ENCODE measurements at regions not wholly inside any gene's neighbourhood (a gene's known extent, or its start where the extent isn't known, plus 50 kb on each side); places are given as distances from the start of the nearest gene placed in this dataset.

- Histone ChIP-seq H3K9me3 (no peaks in the 10 kb centered on the region), H3K4me3 (no peak overlapping the region), H3K4me1 (no peaks in the 10 kb centered on the region), H3K27ac (no peak overlapping the region), H3K36me3 (no peaks in the 10 kb centered on the region), H3K27me3 (no peaks in the 10 kb centered on the region)
- TF ChIP-seq POLR2AphosphoS5 (IDR thresholded peaks at IDR 0.05; ENCODE audit: insufficient read depth in 1 of 2, low read depth in 1 of 2) (no peak), POLR2A (IDR thresholded peaks at IDR 0.05) (no peak), CTCF (IDR thresholded peaks at IDR 0.05) (no peak)
- no peak for DNase-seq (ENCODE audit: extremely low spot score in 2 of 2)
- intact Hi-C loops (cut with DNase I): no loop called here
Measured at GRCh38 chr12:92612611-92613010, 90.2 kb upstream of the PLEKHG7 start.

- no peaks in the 10 kb centered on the region for H3K27me3 ChIP-seq
- peak in 2 of 3 experiments; percentile 31 to 38 for TF ChIP-seq CTCF (IDR thresholded peaks at IDR 0.05)
- no peak for TF ChIP-seq POLR2A (IDR thresholded peaks at IDR 0.05)
- no peak overlapping the region for H3K4me3 ChIP-seq
- intact Hi-C loops (cut with DNase I): no loop called here
- H3K4me1 ChIP-seq: peaks cover 12% of the 10 kb centered on the region
- H3K36me3 ChIP-seq: no peaks in the 10 kb centered on the region
- H3K27ac ChIP-seq: no peak overlapping the region
- DNase-seq (ENCODE audit: extremely low spot score in 2 of 2): no peak
- no peaks in the 10 kb centered on the region for H3K9me3 ChIP-seq
Measured at GRCh38 chr12:92608151-92609091, 94.4 kb upstream of the PLEKHG7 start.

DNA sequence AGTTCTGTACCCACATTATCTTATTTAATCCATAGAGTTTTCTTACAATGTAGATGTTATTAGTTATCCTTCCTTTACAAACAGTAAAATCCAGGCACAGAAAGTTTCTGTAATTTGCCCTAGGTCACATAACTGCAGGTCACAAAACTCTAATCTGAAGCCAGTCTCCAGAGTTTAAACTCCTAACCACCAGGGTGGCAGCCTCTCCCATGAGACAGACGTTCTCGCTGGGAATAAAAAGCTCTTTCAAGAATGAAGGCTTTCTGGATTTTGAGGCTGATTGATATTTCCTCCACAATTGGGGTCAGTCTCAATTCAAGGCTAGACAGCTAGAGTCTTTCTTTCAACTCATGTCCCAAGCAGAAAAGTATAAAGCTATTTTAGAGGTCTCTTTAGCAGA lies 95.8 kb upstream of the PLEKHG7 start:
- Histone ChIP-seq H3K36me3 (no peaks in the 10 kb centered on the region), H3K27ac (no peak overlapping the region), H3K9me3 (no peaks in the 10 kb centered on the region), H3K4me1 (peaks cover 12% of the 10 kb centered on the region), H3K27me3 (no peaks in the 10 kb centered on the region), H3K4me3 (no peak overlapping the region)
- no peak for TF ChIP-seq POLR2A (IDR thresholded peaks at IDR 0.05)
- no peak for TF ChIP-seq POLR2AphosphoS5 (IDR thresholded peaks at IDR 0.05; ENCODE audit: insufficient read depth in 1 of 2, low read depth in 1 of 2)
- no peak for TF ChIP-seq CTCF (IDR thresholded peaks at IDR 0.05)
- intact Hi-C loops (cut with DNase I): no loop called here
- no peak for DNase-seq (ENCODE audit: extremely low spot score in 2 of 2)

- H3K36me3 ChIP-seq: no peaks in the 10 kb centered on the region
- peaks cover 12% of the 10 kb centered on the region for H3K4me1 ChIP-seq
- H3K9me3 ChIP-seq: no peaks in the 10 kb centered on the region
- H3K27ac ChIP-seq: peak overlapping the region; percentile 50
- H3K27me3 ChIP-seq: no peaks in the 10 kb centered on the region
- no peak for DNase-seq (ENCODE audit: extremely low spot score in 2 of 2)
- no peak overlapping the region for H3K4me3 ChIP-seq
- intact Hi-C loops (cut with DNase I): no loop called here
- TF ChIP-seq POLR2A (IDR thresholded peaks at IDR 0.05) (no peak), CTCF (IDR thresholded peaks at IDR 0.05) (no peak), POLR2AphosphoS5 (IDR thresholded peaks at IDR 0.05; ENCODE audit: insufficient read depth in 1 of 2, low read depth in 1 of 2) (no peak)
Measured at GRCh38 chr12:92605621-92606170, 97.1 kb upstream of the PLEKHG7 start.

DNA sequence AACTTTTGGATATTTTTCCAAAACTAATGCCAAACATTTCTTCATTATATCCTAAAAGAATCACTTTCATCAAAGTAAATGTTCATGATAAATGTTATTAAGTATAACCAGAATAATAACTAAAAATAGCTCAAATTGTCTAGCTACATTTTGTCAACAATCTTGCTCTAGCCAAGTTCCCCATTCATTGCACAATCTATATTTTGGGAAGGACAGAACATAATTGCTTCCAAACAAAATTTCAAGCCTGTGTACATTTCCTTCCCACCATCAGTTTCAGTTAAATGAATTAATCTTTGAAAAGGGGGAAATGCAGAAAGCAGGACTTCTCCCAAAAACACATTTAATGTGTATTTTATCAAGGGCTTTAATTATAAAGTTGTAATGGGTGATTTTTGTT lies 98.0 kb upstream of the PLEKHG7 start:
- H3K4me3 ChIP-seq: no peak overlapping the region
- peak overlapping the region; percentile 50 for H3K27ac ChIP-seq
- no peaks in the 10 kb centered on the region for H3K36me3 ChIP-seq
- TF ChIP-seq POLR2AphosphoS5 (IDR thresholded peaks at IDR 0.05; ENCODE audit: insufficient read depth in 1 of 2, low read depth in 1 of 2) (no peak), POLR2A (IDR thresholded peaks at IDR 0.05) (no peak), CTCF (IDR thresholded peaks at IDR 0.05) (no peak)
- peaks cover 12% of the 10 kb centered on the region for H3K4me1 ChIP-seq
- intact Hi-C loops (cut with DNase I): no loop called here
- no peak for DNase-seq (ENCODE audit: extremely low spot score in 2 of 2)
- H3K27me3 ChIP-seq: no peaks in the 10 kb centered on the region
- no peaks in the 10 kb centered on the region for H3K9me3 ChIP-seq
